ENCODE measurements at regions not wholly inside any gene's neighbourhood (a gene's known extent, or its start where the extent isn't known, plus 50 kb on each side); places are given as distances from the start of the nearest gene placed in this dataset.

DNA sequence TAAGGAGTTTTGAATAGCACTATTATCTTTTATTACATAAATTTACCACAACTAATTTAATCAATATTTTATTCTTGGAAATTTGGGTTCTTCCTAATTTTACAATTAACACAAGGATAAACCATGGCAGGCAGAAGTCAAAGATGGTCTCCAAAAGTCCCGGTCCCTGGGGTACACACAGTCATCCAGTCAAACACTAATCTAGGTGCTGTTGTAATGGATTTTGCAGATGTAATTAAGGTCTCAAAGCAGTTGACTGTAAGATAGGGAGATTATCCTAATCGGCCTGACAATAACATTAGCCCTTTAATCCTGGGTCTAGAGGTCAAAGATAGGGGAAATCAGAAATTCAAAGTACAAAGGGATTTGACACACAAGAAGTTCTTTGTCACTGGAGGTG lies 57.5 kb upstream of the HTR1A start:
- no peak for TF ChIP-seq CTCF (conservative IDR thresholded peaks at IDR 0.05)
- no peak for TF ChIP-seq ZFX (IDR thresholded peaks at IDR 0.05)
